ENCODE measurements at regions not wholly inside any gene's neighbourhood (a gene's known extent, or its start where the extent isn't known, plus 50 kb on each side); places are given as distances from the start of the nearest gene placed in this dataset.

DNA sequence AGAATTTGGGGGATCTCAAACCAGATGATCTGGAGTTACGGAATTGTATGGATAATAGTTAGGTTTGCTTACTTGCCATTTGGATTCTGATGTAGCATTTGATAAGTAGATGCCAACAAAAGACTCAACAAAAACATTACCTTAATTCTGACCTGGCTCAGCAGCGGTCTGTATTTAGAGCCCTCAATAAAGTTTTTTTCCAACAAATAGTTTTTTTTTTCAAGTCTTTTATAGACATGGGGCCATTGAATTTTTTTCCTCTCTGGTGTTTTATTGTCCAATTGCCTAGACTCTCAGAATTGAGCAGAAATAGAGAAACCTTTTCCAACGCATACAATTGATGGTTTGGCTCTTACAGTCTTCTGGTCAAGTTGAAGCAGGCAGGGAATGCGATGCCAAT, 192.8 kb upstream of the GAS1 start:
- TF ChIP-seq, protein P1, sequence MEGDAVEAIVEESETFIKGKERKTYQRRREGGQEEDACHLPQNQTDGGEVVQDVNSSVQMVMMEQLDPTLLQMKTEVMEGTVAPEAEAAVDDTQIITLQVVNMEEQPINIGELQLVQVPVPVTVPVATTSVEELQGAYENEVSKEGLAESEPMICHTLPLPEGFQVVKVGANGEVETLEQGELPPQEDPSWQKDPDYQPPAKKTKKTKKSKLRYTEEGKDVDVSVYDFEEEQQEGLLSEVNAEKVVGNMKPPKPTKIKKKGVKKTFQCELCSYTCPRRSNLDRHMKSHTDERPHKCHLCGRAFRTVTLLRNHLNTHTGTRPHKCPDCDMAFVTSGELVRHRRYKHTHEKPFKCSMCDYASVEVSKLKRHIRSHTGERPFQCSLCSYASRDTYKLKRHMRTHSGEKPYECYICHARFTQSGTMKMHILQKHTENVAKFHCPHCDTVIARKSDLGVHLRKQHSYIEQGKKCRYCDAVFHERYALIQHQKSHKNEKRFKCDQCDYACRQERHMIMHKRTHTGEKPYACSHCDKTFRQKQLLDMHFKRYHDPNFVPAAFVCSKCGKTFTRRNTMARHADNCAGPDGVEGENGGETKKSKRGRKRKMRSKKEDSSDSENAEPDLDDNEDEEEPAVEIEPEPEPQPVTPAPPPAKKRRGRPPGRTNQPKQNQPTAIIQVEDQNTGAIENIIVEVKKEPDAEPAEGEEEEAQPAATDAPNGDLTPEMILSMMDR (IDR thresholded peaks at IDR 0.05) = no peak
- no peaks in the 10 kb centered on the region for H3K36me3 Mint-ChIP-seq
- ATAC-seq = no peak

DNA sequence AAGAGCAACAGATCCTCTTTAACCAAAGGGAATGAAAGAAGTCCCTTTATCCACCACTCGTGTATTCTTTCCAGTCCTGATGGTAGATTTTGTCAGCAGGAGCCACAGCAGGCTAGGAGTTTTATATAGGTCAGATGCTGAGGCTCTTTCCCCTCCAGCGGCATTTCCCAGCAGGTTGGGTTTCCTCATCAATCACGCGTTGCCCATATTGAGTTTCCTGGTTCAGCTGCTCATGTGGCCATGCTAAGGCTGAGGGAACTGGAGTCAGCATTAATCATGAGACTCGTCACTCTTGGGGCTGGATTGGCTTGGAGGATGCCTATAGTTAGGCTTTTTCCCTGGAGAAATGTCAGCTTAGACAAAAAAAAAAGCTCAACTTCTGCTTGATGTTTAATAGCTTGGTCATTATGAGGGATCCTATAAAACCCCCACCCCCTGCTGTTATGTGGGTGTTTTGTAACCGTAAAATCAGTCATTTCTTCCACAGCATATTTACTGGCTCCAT, 193.4 kb upstream of the GAS1 start:
- Mint-ChIP-seq H3K27ac (no peak overlapping the region), H3K36me3 (no peaks in the 10 kb centered on the region), H3K9me3 (no peaks in the 10 kb centered on the region), H3K4me1 (no peaks in the 10 kb centered on the region), H3K27me3 (ENCODE audit: low read depth in 2 of 2) (peaks cover 14 to 39% of the 10 kb centered on the region in 2 donors), H3K4me3 (no peak overlapping the region)
- ATAC-seq (no peak), DNase-seq (no peak)
- no peak overlapping the region for H3K27ac ChIP-seq (ENCODE audit: low read length)
- no peak overlapping the region for H3K4me3 ChIP-seq (ENCODE audit: low read length)
- no peaks in the 10 kb centered on the region for H3K4me1 ChIP-seq (ENCODE audit: control insufficient read depth, insufficient read depth, low read length)
- H3K9me3 ChIP-seq (ENCODE audit: control insufficient read depth, insufficient read depth, low read length) = no peaks in the 10 kb centered on the region
- WGBS (ENCODE audit: insufficient coverage) = 67% methylated on average over 5 of the region's 6 CpGs
- H3K27me3 ChIP-seq (ENCODE audit: control insufficient read depth, insufficient read depth, low read length) = no peaks in the 10 kb centered on the region
- intact Hi-C loops (cut with micrococcal nuclease) = no loop called here
- no peaks in the 10 kb centered on the region for H3K36me3 ChIP-seq (ENCODE audit: control insufficient read depth, insufficient read depth, low read length)
- TF ChIP-seq, protein P1 (IDR thresholded peaks at IDR 0.05) = no peak

More for the DNA sequence above, 192.8 kb upstream of the GAS1 start:
- WGBS (ENCODE audit: insufficient coverage) = 87% methylated on average over 4 of the region's 4 CpGs
- Mint-ChIP-seq H3K4me3 (no peak overlapping the region), H3K27me3 (ENCODE audit: low read depth in 2 of 2) (peaks cover 13 to 37% of the 10 kb centered on the region in 2 donors), H3K27ac (no peak overlapping the region), H3K4me1 (no peaks in the 10 kb centered on the region), H3K9me3 (no peaks in the 10 kb centered on the region)
- H3K27ac ChIP-seq (ENCODE audit: low read length) = no peak overlapping the region
- H3K4me3 ChIP-seq (ENCODE audit: low read length) = no peak overlapping the region
- intact Hi-C loops (cut with micrococcal nuclease) = no loop called here
- no peak for DNase-seq
- H3K9me3 ChIP-seq (ENCODE audit: control insufficient read depth, insufficient read depth, low read length) = no peaks in the 10 kb centered on the region
- H3K36me3 ChIP-seq (ENCODE audit: control insufficient read depth, insufficient read depth, low read length) = no peaks in the 10 kb centered on the region
- no peaks in the 10 kb centered on the region for H3K4me1 ChIP-seq (ENCODE audit: control insufficient read depth, insufficient read depth, low read length)
- H3K27me3 ChIP-seq (ENCODE audit: control insufficient read depth, insufficient read depth, low read length) = no peaks in the 10 kb centered on the region

DNA sequence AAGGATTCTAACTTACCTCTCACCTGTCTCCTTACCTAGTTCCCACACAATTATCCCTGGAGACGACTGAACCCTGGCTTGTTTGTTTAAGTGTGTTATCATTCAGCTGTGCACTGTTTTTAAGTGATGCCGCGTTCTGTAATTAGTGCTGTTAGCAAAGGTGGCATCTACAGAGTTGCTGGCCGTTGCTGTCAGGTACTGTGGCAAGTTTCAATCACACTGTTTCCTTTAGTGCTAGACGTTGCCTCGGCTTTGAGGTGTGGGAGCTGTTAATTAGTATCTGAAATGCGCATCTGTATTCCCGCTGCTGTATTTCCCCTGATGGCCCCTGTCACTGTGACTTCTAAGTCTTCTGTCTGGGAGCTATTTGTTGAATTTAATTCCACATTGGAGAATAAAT, 193.8 kb upstream of the GAS1 start:
- TF ChIP-seq, protein P1 (IDR thresholded peaks at IDR 0.05) = no peak
- Histone ChIP-seq H3K36me3 (ENCODE audit: control insufficient read depth, insufficient read depth, low read length) (no peaks in the 10 kb centered on the region), H3K4me3 (ENCODE audit: low read length) (no peak overlapping the region), H3K9me3 (ENCODE audit: control insufficient read depth, insufficient read depth, low read length) (no peaks in the 10 kb centered on the region), H3K27me3 (ENCODE audit: control insufficient read depth, insufficient read depth, low read length) (no peaks in the 10 kb centered on the region), H3K4me1 (ENCODE audit: control insufficient read depth, insufficient read depth, low read length) (no peaks in the 10 kb centered on the region), H3K27ac (ENCODE audit: low read length) (no peak overlapping the region)
- H3K4me3 Mint-ChIP-seq = no peak overlapping the region
- no peak for DNase-seq
- H3K27me3 Mint-ChIP-seq (ENCODE audit: low read depth in 2 of 2) = peaks cover 16 to 39% of the 10 kb centered on the region in 2 donors
- no peak for ATAC-seq
- H3K9me3 Mint-ChIP-seq = no peaks in the 10 kb centered on the region
- no peaks in the 10 kb centered on the region for H3K36me3 Mint-ChIP-seq
- intact Hi-C loops (cut with micrococcal nuclease) = no loop called here
- no peak overlapping the region for H3K27ac Mint-ChIP-seq
- WGBS (ENCODE audit: insufficient coverage) = 83% methylated on average over 7 of the region's 8 CpGs
- no peaks in the 10 kb centered on the region for H3K4me1 Mint-ChIP-seq

DNA sequence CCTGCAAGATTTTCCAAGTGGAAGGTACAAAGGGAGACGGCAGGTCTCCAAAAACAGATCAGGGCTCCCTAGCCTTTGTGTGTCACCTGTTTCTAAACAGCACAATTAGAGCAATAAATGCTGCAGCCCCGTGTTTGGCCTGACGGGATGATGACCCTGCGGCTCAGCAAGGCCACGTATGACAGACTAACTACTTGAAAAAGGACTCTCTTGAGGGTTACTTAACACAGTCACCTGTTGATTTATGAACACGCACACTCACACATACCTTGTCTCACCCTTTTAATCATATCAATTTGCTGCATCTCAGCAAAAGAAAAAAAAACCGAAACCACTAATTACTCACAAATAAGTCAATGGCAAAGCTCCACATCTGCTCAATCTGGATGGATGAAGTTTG, 199.6 kb upstream of the GAS1 start:
- no peak overlapping the region for H3K27ac ChIP-seq (ENCODE audit: low read length)
- Mint-ChIP-seq H3K4me1 (peaks cover 5 to 7% of the 10 kb centered on the region in 2 donors), H3K27me3 (ENCODE audit: low read depth in 2 of 2) (peaks cover 37 to 67% of the 10 kb centered on the region in 2 donors), H3K9me3 (no peaks in the 10 kb centered on the region), H3K27ac (no peak overlapping the region), H3K36me3 (no peaks in the 10 kb centered on the region), H3K4me3 (no peak overlapping the region)
- DNase-seq = no peak
- 82% methylated on average over 7 of the region's 7 CpGs for WGBS (ENCODE audit: insufficient coverage)
- TF ChIP-seq, protein P1 (IDR thresholded peaks at IDR 0.05) = no peak
- H3K4me3 ChIP-seq (ENCODE audit: low read length) = no peak overlapping the region
- ATAC-seq = no peak
- intact Hi-C loops (cut with micrococcal nuclease) = no loop called here
- H3K36me3 ChIP-seq (ENCODE audit: control insufficient read depth, insufficient read depth, low read length) = no peaks in the 10 kb centered on the region
- no peaks in the 10 kb centered on the region for H3K9me3 ChIP-seq (ENCODE audit: control insufficient read depth, insufficient read depth, low read length)
- peaks cover 3% of the 10 kb centered on the region for H3K4me1 ChIP-seq (ENCODE audit: control insufficient read depth, insufficient read depth, low read length)
- H3K27me3 ChIP-seq (ENCODE audit: control insufficient read depth, insufficient read depth, low read length) = no peaks in the 10 kb centered on the region
